ENCODE measurements at regions not wholly inside any gene's neighbourhood (a gene's known extent, or its start where the extent isn't known, plus 50 kb on each side); places are given as distances from the start of the nearest gene placed in this dataset.
"Not testable (repeated sequence)": the region's sequence is repeated elsewhere in the genome, so short reads cannot be mapped to it uniquely, and the experiment has no call there.

GRCh38 chr4:9702019-9702418 lies 79.4 kb upstream of the DRD5 start:
- TF ChIP-seq CHD2 (IDR thresholded peaks at IDR 0.05; ENCODE audit: low read length); TAF1 (IDR thresholded peaks at IDR 0.05; ENCODE audit: low read depth, low read length); BCL11A (IDR thresholded peaks at IDR 0.05; ENCODE audit: low read depth in 2 of 2, low read length in 2 of 2); EZH2 (IDR thresholded peaks at IDR 0.05; ENCODE audit: low read depth, low read length, severe bottlenecking); POLR2A (IDR thresholded peaks at IDR 0.05; ENCODE audit: control extremely low read depth in 1 of 2, low read depth in 2 of 2, low read length in 2 of 2); CTCF (IDR thresholded peaks at IDR 0.05; ENCODE audit: control extremely low read depth in 1 of 3, insufficient read depth in 1 of 3, low read depth in 1 of 3, low read length in 3 of 3); JUND (IDR thresholded peaks at IDR 0.05; ENCODE audit: low read length); SP1 (IDR thresholded peaks at IDR 0.05; ENCODE audit: low read depth, low read length); EGR1 (IDR thresholded peaks at IDR 0.05; ENCODE audit: borderline replicate concordance, low read depth, low read length); TCF12 (IDR thresholded peaks at IDR 0.05; ENCODE audit: low read depth, low read length); KDM1A (IDR thresholded peaks at IDR 0.05; ENCODE audit: borderline replicate concordance, low read length); RAD21 (IDR thresholded peaks at IDR 0.05 in 1 of 2, conservative IDR thresholded peaks at IDR 0.05 in 1 of 2; ENCODE audit: low read depth in 2 of 2, low read length in 2 of 2): not testable (repeated sequence)
- TF ChIP-seq, protein P1, sequence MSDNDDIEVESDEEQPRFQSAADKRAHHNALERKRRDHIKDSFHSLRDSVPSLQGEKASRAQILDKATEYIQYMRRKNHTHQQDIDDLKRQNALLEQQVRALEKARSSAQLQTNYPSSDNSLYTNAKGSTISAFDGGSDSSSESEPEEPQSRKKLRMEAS (IDR thresholded peaks at IDR 0.05): not testable (repeated sequence)

Measured in H1 (cell line).